ENCODE measurements at regions not wholly inside any gene's neighbourhood (a gene's known extent, or its start where the extent isn't known, plus 50 kb on each side); places are given as distances from the start of the nearest gene placed in this dataset.

DNA sequence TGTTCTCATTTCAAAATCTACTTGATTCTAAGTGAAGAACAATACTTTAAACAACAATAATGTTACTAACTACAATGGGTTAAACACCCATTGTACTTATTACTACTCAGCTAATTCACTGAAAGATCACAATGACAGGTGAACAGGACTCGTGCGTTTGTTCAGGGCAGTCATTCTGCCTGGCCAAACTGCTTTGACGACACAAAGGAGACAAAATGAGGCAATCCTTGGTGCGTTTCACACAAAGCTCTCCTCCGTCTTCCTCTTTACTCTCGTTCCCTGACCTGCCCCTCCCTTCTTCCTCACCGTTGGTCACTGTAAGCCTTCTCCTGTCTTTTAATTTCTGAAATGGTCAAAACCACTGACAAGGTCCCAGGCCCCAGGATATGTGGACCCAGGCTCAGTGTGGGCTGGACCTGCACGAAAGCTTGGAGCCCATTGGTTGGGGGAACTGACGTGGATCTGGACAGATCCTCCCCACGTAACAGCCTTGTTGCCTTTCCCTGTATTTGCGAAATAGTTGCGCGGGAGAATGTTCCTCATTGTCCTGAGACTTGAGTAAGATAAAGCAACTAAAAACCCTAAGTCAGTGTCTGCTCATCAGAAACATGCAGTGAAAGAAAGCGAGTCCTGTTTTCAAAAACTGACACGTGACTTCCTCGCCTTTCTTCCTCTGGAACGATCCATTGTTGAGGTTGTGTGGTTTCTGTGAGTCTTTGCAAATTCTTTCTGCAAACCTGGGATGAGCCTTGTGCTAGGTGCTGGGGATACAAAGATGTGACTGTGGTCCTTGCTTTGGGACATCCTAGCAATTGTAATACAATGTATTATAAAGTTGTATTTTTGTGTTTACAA lies 147.1 kb upstream of the RGMA start:
- H3K4me1 ChIP-seq (ENCODE audit: control insufficient read depth, insufficient read depth, low read length) = no peaks in the 10 kb centered on the region
- H3K27ac ChIP-seq (ENCODE audit: low read length) = no peak overlapping the region
- no peaks in the 10 kb centered on the region for H3K27me3 ChIP-seq (ENCODE audit: control insufficient read depth, insufficient read depth, low read length)
- no peak overlapping the region for H3K4me3 ChIP-seq (ENCODE audit: low read length)
- WGBS (ENCODE audit: insufficient coverage) = 79% methylated on average over 12 of the region's 17 CpGs
- no peaks in the 10 kb centered on the region for H3K36me3 ChIP-seq (ENCODE audit: control insufficient read depth, insufficient read depth, low read length)
- H3K9me3 ChIP-seq (replicated peaks; ENCODE audit: control insufficient read depth, low read depth, low read length) = no peaks in the 10 kb centered on the region
- DNase-seq = peak; percentile 75

DNA sequence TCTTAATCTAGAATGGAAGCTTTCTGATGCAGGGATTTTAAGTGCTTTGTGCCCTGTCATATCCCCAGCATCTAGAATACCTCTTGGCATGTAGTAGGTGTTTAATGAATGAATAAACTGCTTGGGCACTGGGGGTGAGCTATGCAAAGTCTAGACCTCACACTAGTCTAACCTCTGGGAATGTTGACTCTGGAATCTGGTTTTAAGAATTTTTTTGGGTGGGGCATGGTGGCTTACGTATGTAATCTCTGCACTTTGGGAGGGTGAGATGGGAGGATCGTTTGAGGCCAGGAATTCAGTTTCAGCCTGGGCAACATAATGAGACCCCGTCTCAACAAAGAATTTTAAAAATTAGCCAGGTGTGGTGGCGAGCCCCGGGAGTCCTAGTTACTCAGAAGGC lies 146.3 kb upstream of the RGMA start:
- DNase-seq = no peak
- H3K4me3 ChIP-seq (ENCODE audit: low read length) = no peak overlapping the region
- no peaks in the 10 kb centered on the region for H3K27me3 ChIP-seq (ENCODE audit: control insufficient read depth, insufficient read depth, low read length)
- H3K4me1 ChIP-seq (ENCODE audit: control insufficient read depth, insufficient read depth, low read length) = no peaks in the 10 kb centered on the region
- H3K27ac ChIP-seq (ENCODE audit: low read length) = no peak overlapping the region
- no CpG with 5 or more reads among the region's 5 CpGs for WGBS (ENCODE audit: insufficient coverage)
- H3K36me3 ChIP-seq (ENCODE audit: control insufficient read depth, insufficient read depth, low read length) = no peaks in the 10 kb centered on the region
- H3K9me3 ChIP-seq (replicated peaks; ENCODE audit: control insufficient read depth, low read depth, low read length) = no peaks in the 10 kb centered on the region

DNA sequence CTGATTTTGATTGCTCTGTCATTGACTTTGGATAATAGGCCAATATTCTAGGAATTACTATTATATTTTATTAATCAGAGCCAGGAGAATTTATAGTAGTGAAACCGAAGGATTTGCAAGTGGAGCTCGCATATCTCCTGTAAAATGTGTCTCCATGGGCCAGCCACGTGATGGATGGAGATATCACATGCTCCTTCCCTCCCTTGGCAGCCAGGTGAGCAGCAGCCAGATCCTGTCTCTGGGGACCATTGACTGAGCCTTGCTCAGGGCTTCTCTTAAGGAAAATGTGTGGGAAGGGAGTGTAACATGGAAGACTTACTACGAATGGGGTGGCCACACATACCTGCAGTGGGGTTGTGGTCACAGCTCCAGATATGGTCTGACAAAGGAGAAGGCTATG lies 144.7 kb upstream of the RGMA start:
- no peaks in the 10 kb centered on the region for H3K36me3 ChIP-seq (ENCODE audit: control insufficient read depth, insufficient read depth, low read length)
- H3K27ac ChIP-seq (ENCODE audit: low read length) = no peak overlapping the region
- WGBS (ENCODE audit: insufficient coverage) = 93% methylated on average over 2 of the region's 4 CpGs
- no peaks in the 10 kb centered on the region for H3K4me1 ChIP-seq (ENCODE audit: control insufficient read depth, insufficient read depth, low read length)
- no peak for DNase-seq
- no peaks in the 10 kb centered on the region for H3K9me3 ChIP-seq (replicated peaks; ENCODE audit: control insufficient read depth, low read depth, low read length)
- H3K27me3 ChIP-seq (ENCODE audit: control insufficient read depth, insufficient read depth, low read length) = no peaks in the 10 kb centered on the region
- H3K4me3 ChIP-seq (ENCODE audit: low read length) = no peak overlapping the region

GRCh38 chr15:93232845-93233244 lies 143.8 kb upstream of the RGMA start:
- Histone ChIP-seq H3K27ac (ENCODE audit: low read length) (no peak overlapping the region), H3K27me3 (ENCODE audit: control insufficient read depth, insufficient read depth, low read length) (no peaks in the 10 kb centered on the region), H3K36me3 (ENCODE audit: control insufficient read depth, insufficient read depth, low read length) (no peaks in the 10 kb centered on the region), H3K4me1 (ENCODE audit: control insufficient read depth, insufficient read depth, low read length) (no peaks in the 10 kb centered on the region), H3K4me3 (ENCODE audit: low read length) (no peak overlapping the region), H3K9me3 (replicated peaks; ENCODE audit: control insufficient read depth, low read depth, low read length) (no peaks in the 10 kb centered on the region)
- WGBS (ENCODE audit: insufficient coverage) = 100% methylated on average over 3 of the region's 8 CpGs
- DNase-seq = no peak

GRCh38 chr15:93231994-93232393 lies 143.0 kb upstream of the RGMA start:
- Histone ChIP-seq H3K27ac (ENCODE audit: low read length) (no peak overlapping the region), H3K4me1 (ENCODE audit: control insufficient read depth, insufficient read depth, low read length) (no peaks in the 10 kb centered on the region), H3K9me3 (replicated peaks; ENCODE audit: control insufficient read depth, low read depth, low read length) (no peaks in the 10 kb centered on the region), H3K27me3 (ENCODE audit: control insufficient read depth, insufficient read depth, low read length) (no peaks in the 10 kb centered on the region), H3K36me3 (ENCODE audit: control insufficient read depth, insufficient read depth, low read length) (no peaks in the 10 kb centered on the region), H3K4me3 (ENCODE audit: low read length) (no peak overlapping the region)
- 80% methylated on average over 4 of the region's 6 CpGs for WGBS (ENCODE audit: insufficient coverage)
- no peak for DNase-seq

DNA sequence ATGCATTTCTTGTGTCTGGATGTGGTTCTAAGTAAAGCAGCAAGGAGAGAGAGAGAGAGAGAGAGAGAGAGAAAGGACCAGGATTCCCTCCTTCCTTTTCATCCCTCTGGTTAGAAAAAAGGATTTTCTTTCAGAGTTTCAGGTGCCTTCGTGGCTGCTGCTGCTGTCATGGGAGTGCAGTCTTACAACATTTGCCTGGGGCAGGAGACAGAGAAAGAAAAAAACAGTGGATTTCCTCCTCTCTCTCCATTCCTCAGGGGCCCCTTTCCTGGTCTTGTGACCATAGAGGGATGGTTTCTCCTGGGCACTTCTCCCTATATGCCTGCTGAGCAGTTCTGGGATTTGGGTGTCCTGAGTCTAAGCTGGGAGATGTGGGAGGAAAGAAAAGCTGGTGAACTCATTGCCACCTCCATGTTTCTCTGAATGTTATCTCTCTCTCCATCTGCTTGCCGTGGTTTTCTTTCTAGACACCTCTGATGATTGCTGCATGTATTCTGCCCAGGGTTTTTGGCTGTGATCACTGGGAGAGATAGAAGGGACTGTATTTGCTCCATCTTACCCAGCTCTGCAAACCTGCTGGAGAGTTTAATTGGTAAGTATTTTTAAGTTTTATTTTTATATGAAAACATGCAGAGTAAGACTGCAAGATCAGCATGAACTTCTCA lies 142.4 kb upstream of the RGMA start:
- H3K9me3 ChIP-seq (replicated peaks; ENCODE audit: control insufficient read depth, low read depth, low read length) = no peaks in the 10 kb centered on the region
- WGBS (ENCODE audit: insufficient coverage) = no CpG with 5 or more reads among the region's 2 CpGs
- H3K27ac ChIP-seq (ENCODE audit: low read length) = no peak overlapping the region
- DNase-seq = no peak
- H3K36me3 ChIP-seq (ENCODE audit: control insufficient read depth, insufficient read depth, low read length) = no peaks in the 10 kb centered on the region
- H3K27me3 ChIP-seq (ENCODE audit: control insufficient read depth, insufficient read depth, low read length) = no peaks in the 10 kb centered on the region
- H3K4me3 ChIP-seq (ENCODE audit: low read length) = no peak overlapping the region
- H3K4me1 ChIP-seq (ENCODE audit: control insufficient read depth, insufficient read depth, low read length) = no peaks in the 10 kb centered on the region

- H3K27me3 ChIP-seq (ENCODE audit: control insufficient read depth, insufficient read depth, low read length) = no peaks in the 10 kb centered on the region
- H3K9me3 ChIP-seq (replicated peaks; ENCODE audit: control insufficient read depth, low read depth, low read length) = no peaks in the 10 kb centered on the region
- no peak overlapping the region for H3K4me3 ChIP-seq (ENCODE audit: low read length)
- H3K36me3 ChIP-seq (ENCODE audit: control insufficient read depth, insufficient read depth, low read length) = no peaks in the 10 kb centered on the region
- no peak overlapping the region for H3K27ac ChIP-seq (ENCODE audit: low read length)
- no peaks in the 10 kb centered on the region for H3K4me1 ChIP-seq (ENCODE audit: control insufficient read depth, insufficient read depth, low read length)
- WGBS (ENCODE audit: insufficient coverage) = 60% methylated on average over 1 of the region's 3 CpGs
- DNase-seq = no peak
These were observed 139.5 kb upstream of the RGMA start for GRCh38 chr15:93228546-93228945.

GRCh38 chr15:93223803-93224202 lies 134.8 kb upstream of the RGMA start:
- H3K4me1 ChIP-seq (ENCODE audit: control insufficient read depth, insufficient read depth, low read length) = no peaks in the 10 kb centered on the region
- no peak overlapping the region for H3K4me3 ChIP-seq (ENCODE audit: low read length)
- no CpG with 5 or more reads among the region's 7 CpGs for WGBS (ENCODE audit: insufficient coverage)
- DNase-seq = no peak
- H3K9me3 ChIP-seq (replicated peaks; ENCODE audit: control insufficient read depth, low read depth, low read length) = no peaks in the 10 kb centered on the region
- no peaks in the 10 kb centered on the region for H3K36me3 ChIP-seq (ENCODE audit: control insufficient read depth, insufficient read depth, low read length)
- no peak overlapping the region for H3K27ac ChIP-seq (ENCODE audit: low read length)
- no peaks in the 10 kb centered on the region for H3K27me3 ChIP-seq (ENCODE audit: control insufficient read depth, insufficient read depth, low read length)

- no peak overlapping the region for H3K27ac ChIP-seq (ENCODE audit: low read length)
- no CpG with 5 or more reads among the region's 4 CpGs for WGBS (ENCODE audit: insufficient coverage)
- no peaks in the 10 kb centered on the region for H3K36me3 ChIP-seq (ENCODE audit: control insufficient read depth, insufficient read depth, low read length)
- H3K27me3 ChIP-seq (ENCODE audit: control insufficient read depth, insufficient read depth, low read length) = no peaks in the 10 kb centered on the region
- DNase-seq = no peak
- peaks cover 9% of the 10 kb centered on the region for H3K4me1 ChIP-seq (ENCODE audit: control insufficient read depth, insufficient read depth, low read length)
- no peaks in the 10 kb centered on the region for H3K9me3 ChIP-seq (replicated peaks; ENCODE audit: control insufficient read depth, low read depth, low read length)
- H3K4me3 ChIP-seq (ENCODE audit: low read length) = no peak overlapping the region
These were observed 132.7 kb upstream of the RGMA start for GRCh38 chr15:93221759-93222158.

- peak; percentile 57 for DNase-seq
- 40% methylated on average over 1 of the region's 2 CpGs for WGBS (ENCODE audit: insufficient coverage)
- no peaks in the 10 kb centered on the region for H3K27me3 ChIP-seq (ENCODE audit: control insufficient read depth, insufficient read depth, low read length)
- H3K4me1 ChIP-seq (ENCODE audit: control insufficient read depth, insufficient read depth, low read length) = peaks cover 17% of the 10 kb centered on the region
- no peaks in the 10 kb centered on the region for H3K9me3 ChIP-seq (replicated peaks; ENCODE audit: control insufficient read depth, low read depth, low read length)
- no peak overlapping the region for H3K4me3 ChIP-seq (ENCODE audit: low read length)
- no peak overlapping the region for H3K27ac ChIP-seq (ENCODE audit: low read length)
- H3K36me3 ChIP-seq (ENCODE audit: control insufficient read depth, insufficient read depth, low read length) = no peaks in the 10 kb centered on the region
These were observed 130.9 kb upstream of the RGMA start for GRCh38 chr15:93219859-93220420.

All from muscle of leg (tissue), 3 donors.